ENCODE measurements at regions not wholly inside any gene's neighbourhood (a gene's known extent, or its start where the extent isn't known, plus 50 kb on each side); places are given as distances from the start of the nearest gene placed in this dataset.
A peak's percentile ranks its signal among the peaks of the same experiment; 100 is the strongest.
"Not testable (repeated sequence)": the region's sequence is repeated elsewhere in the genome, so short reads cannot be mapped to it uniquely, and the experiment has no call there.

GRCh38 chr5:67896930-67897313 lies 318.6 kb upstream of the PIK3R1 start:
- Histone ChIP-seq H3K27me3 (no peaks in the 10 kb centered on the region), H3K27ac (peak overlapping the region in 1 of 4 donors; percentile 12), H3K4me1 (peaks cover 0 to 4% (median 0%) of the 10 kb centered on the region in 4 donors), H3K9me3 (no peaks in the 10 kb centered on the region), H3K36me3 (no peaks in the 10 kb centered on the region), H3K4me3 (no peak overlapping the region)
- no peak for DNase-seq
- intact Hi-C loops (cut with DNase I; ENCODE audit: low total_unique reads): no loop called here
- no peak for TF ChIP-seq EP300 (IDR thresholded peaks at IDR 0.05; ENCODE audit: low read depth)
- TF ChIP-seq CTCF (IDR thresholded peaks at IDR 0.05): no peak
- no peak for TF ChIP-seq POLR2A (IDR thresholded peaks at IDR 0.05)
- 50 to 81% methylated on average over 2 of the region's 2 CpGs for WGBS, 2 donors (ENCODE audit: low coverage in 1 of 2)
- in situ Hi-C loops (cut with MboI; ENCODE audit: low pct_ligation_motif_present in 1 of 4, low pct_unique_long_range_greater_than_20kb in 1 of 4, low sequenced_read_pairs in 3 of 4): no loop called here

- H3K36me3 ChIP-seq: no peaks in the 10 kb centered on the region
- no peak for TF ChIP-seq CTCF (IDR thresholded peaks at IDR 0.05)
- no peak for TF ChIP-seq EP300 (IDR thresholded peaks at IDR 0.05; ENCODE audit: low read depth)
- no peak for TF ChIP-seq POLR2A (IDR thresholded peaks at IDR 0.05)
- peak overlapping the region in 1 of 4 donors; percentile 12 for H3K27ac ChIP-seq
- in situ Hi-C loops (cut with MboI; ENCODE audit: low pct_ligation_motif_present in 1 of 4, low pct_unique_long_range_greater_than_20kb in 1 of 4, low sequenced_read_pairs in 3 of 4): no loop called here
- H3K4me3 ChIP-seq: no peak overlapping the region
- H3K27me3 ChIP-seq: no peaks in the 10 kb centered on the region
- intact Hi-C loops (cut with DNase I; ENCODE audit: low total_unique reads): no loop called here
- H3K9me3 ChIP-seq: no peaks in the 10 kb centered on the region
- peaks cover 0 to 4% (median 0%) of the 10 kb centered on the region in 4 donors for H3K4me1 ChIP-seq
- 75 to 79% methylated on average over 2 to 3 of the region's 3 CpGs for WGBS, 2 donors (ENCODE audit: low coverage in 1 of 2)
- no peak for DNase-seq
Measured at GRCh38 chr5:67896311-67896929, 319.1 kb upstream of the PIK3R1 start.

DNA sequence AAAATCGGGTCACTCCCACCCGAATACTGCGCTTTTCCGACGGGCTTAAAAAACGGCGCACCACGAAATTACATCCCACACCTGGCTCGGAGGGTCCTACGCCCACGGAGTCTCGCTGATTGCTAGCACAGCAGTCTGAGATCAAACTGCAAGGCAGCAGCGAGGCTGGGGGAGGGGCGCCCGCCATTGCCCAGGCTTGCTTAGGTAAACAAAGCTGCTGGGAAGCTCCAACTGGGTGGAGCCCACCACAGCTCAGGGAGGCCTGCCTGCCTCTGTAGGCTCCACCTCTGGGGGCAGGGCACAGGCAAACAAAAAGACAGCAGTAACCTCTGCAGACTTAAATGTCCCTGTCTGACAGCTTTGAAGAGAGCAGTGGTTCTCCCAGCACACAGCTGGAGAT lies 325.7 kb upstream of the PIK3R1 start:
- H3K27ac ChIP-seq; H3K27me3 ChIP-seq; H3K4me1 ChIP-seq; in situ Hi-C loops (cut with MboI; ENCODE audit: low pct_ligation_motif_present in 1 of 4, low pct_unique_long_range_greater_than_20kb in 1 of 4, low sequenced_read_pairs in 3 of 4); H3K9me3 ChIP-seq; H3K36me3 ChIP-seq; DNase-seq; intact Hi-C loops (cut with DNase I; ENCODE audit: low total_unique reads); H3K4me3 ChIP-seq: not testable (repeated sequence)
- WGBS, 2 donors (ENCODE audit: low coverage in 1 of 2): 93% methylated on average over 15 of the region's 15 CpGs; no CpG with 5 or more reads in 1 of the 2 donors

DNA sequence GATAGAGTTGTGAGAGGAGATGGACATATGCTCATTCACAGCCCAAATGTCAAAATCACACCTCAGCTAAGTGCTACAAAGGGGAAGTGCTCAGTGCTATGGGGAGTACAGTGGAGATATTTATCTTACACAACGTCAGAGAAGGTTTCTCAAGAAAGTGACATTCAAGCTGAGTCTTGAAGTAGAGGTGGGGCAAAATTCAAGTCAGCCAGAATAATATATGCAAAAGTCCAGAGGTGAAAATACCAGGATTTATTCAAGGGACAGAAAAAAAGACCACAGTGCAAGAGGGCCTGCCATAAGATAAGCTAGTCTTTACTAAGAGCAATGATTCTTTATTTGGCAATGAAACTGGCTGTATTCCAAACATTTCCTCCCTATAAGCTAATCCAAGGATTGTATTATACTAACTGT lies 327.8 kb upstream of the PIK3R1 start:
- DNase-seq: no peak
- Histone ChIP-seq H3K36me3 (no peaks in the 10 kb centered on the region), H3K27me3 (no peaks in the 10 kb centered on the region), H3K27ac (no peak overlapping the region), H3K4me3 (no peak overlapping the region), H3K9me3 (no peaks in the 10 kb centered on the region), H3K4me1 (no peaks in the 10 kb centered on the region)
- intact Hi-C loops (cut with DNase I; ENCODE audit: low total_unique reads): no loop called here
- in situ Hi-C loops (cut with MboI; ENCODE audit: low pct_ligation_motif_present in 1 of 4, low pct_unique_long_range_greater_than_20kb in 1 of 4, low sequenced_read_pairs in 3 of 4): no loop called here
- 52 to 63% methylated on average over 1 of the region's 1 CpG for WGBS, 2 donors (ENCODE audit: low coverage in 1 of 2)
- no peak for TF ChIP-seq POLR2A (IDR thresholded peaks at IDR 0.05)
- no peak for TF ChIP-seq POLR2AphosphoS5 (IDR thresholded peaks at IDR 0.05)
- TF ChIP-seq EP300 (IDR thresholded peaks at IDR 0.05; ENCODE audit: low read depth): no peak
- TF ChIP-seq CTCF (IDR thresholded peaks at IDR 0.05): no peak

DNA sequence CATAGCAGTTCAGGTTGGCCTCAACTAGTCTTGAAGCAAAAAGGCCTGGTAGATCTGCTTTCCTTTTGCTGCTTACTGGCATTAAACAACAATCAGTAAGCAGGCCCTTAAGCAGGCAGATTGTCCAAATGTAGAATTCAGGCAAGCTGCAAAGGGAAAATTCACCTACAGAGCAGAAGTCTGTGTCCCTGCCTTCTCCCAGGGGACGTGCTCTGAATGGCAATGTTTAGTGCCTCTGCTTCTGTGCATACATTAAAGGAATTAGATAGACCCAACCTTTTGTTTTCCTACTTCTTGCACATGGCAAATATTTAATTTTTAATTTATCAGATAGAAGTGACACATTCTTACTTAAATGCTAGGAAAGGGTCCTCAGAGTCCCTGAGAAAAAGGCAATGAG lies 328.8 kb upstream of the PIK3R1 start:
- in situ Hi-C loops (cut with MboI; ENCODE audit: low pct_ligation_motif_present in 1 of 4, low pct_unique_long_range_greater_than_20kb in 1 of 4, low sequenced_read_pairs in 3 of 4) (no loop called here), intact Hi-C loops (cut with DNase I; ENCODE audit: low total_unique reads) (no loop called here)
- Histone ChIP-seq H3K9me3 (no peaks in the 10 kb centered on the region), H3K27ac (no peak overlapping the region), H3K27me3 (no peaks in the 10 kb centered on the region), H3K36me3 (no peaks in the 10 kb centered on the region), H3K4me1 (no peaks in the 10 kb centered on the region), H3K4me3 (no peak overlapping the region)
- no peak for DNase-seq
- 50% methylated on average over 1 of the region's 1 CpG; no CpG with 5 or more reads in 1 of the 2 donors for WGBS, 2 donors (ENCODE audit: low coverage in 1 of 2)
- no peak for TF ChIP-seq POLR2AphosphoS5 (IDR thresholded peaks at IDR 0.05)
- TF ChIP-seq CTCF (IDR thresholded peaks at IDR 0.05): no peak
- TF ChIP-seq EP300 (IDR thresholded peaks at IDR 0.05; ENCODE audit: low read depth): no peak
- no peak for TF ChIP-seq POLR2A (IDR thresholded peaks at IDR 0.05)
